Liver (tissue), 8 donors: ENCODE measurements at regions not wholly inside any gene's neighbourhood (a gene's known extent, or its start where the extent isn't known, plus 50 kb on each side); places are given as distances from the start of the nearest gene placed in this dataset.

Experiments used
- DNase-seq: peaks from one replicate; pipeline ENCODE4 v3.0.0-alpha.2; 2017; ENCODE audit warnings: low spot score
- H3K27ac ChIP-seq, 2 donors: one replicate each; pipeline ENCODE4 v1.7.0; 2013; ENCODE audit warnings: inconsistent platforms in 2 of 2, low read length in 2 of 2, control low read depth in 1 of 2, low read depth in 1 of 2, mild to moderate bottlenecking in 1 of 2
- H3K27me3 ChIP-seq, 4 donors: one replicate each; pipeline versions ENCODE4 v1.6.1 to v1.7.0; 2013; ENCODE audit warnings: low read length in 3 of 4, inconsistent platforms in 1 of 4, mild to moderate bottlenecking in 1 of 4, moderate library complexity in 1 of 4; ENCODE audit not compliant: control insufficient read depth in 4 of 4, insufficient read depth in 4 of 4
- H3K36me3 ChIP-seq, 4 donors: one replicate each; pipeline versions ENCODE4 v1.6.1 to v1.7.0; 2013; ENCODE audit warnings: low read length in 3 of 4, mild to moderate bottlenecking in 3 of 4, low read depth in 1 of 4, moderate library complexity in 1 of 4; ENCODE audit not compliant: control insufficient read depth in 4 of 4, insufficient read depth in 3 of 4
- H3K4me1 ChIP-seq, 4 donors: one replicate each; pipeline versions ENCODE4 v1.6.1 to v1.7.0; 2013; ENCODE audit warnings: low read length in 3 of 4, mild to moderate bottlenecking in 3 of 4, moderate library complexity in 1 of 4; ENCODE audit not compliant: control insufficient read depth in 4 of 4, insufficient read depth in 4 of 4
- H3K4me3 ChIP-seq, 3 donors: one replicate each; pipeline versions ENCODE4 v1.6.1 to v1.7.0; 2013; ENCODE audit warnings: low read length in 3 of 3, control low read depth in 1 of 3, low read depth in 1 of 3, mild to moderate bottlenecking in 1 of 3
- H3K9ac ChIP-seq, 2 donors: one replicate each; pipeline ENCODE4 v1.7.0; 2013; ENCODE audit warnings: low read length in 2 of 2, mild to moderate bottlenecking in 2 of 2, moderate library complexity in 2 of 2, control low read depth in 1 of 2, low read depth in 1 of 2
- H3K9me3 ChIP-seq, 4 donors: one replicate each; pipeline versions ENCODE4 v1.6.1 to v1.7.0; 2013; ENCODE audit warnings: low read length in 3 of 4; ENCODE audit not compliant: control insufficient read depth in 4 of 4
- ATF3 ChIP-seq: IDR thresholded peaks from 2 replicates; pipeline ENCODE4 v1.6.1; 2016; ENCODE audit warnings: antibody characterized with exemption
- CTCF ChIP-seq: fragments of 150-350 bp; IDR thresholded peaks from 2 replicates; pipeline ENCODE4 v1.5.1; 2017; ENCODE audit warnings: improper control_type of control experiment, low read depth, low read length; ENCODE audit not compliant: missing input control
- EGR1 ChIP-seq, 2 donors: IDR thresholded peaks; 2 replicates each; pipeline ENCODE4 v1.6.1; 2016 to 2018; ENCODE audit warnings: antibody characterized with exemption in 2 of 2, low read depth in 2 of 2
- FOXA1 ChIP-seq: IDR thresholded peaks from 2 replicates; pipeline ENCODE4 v1.6.1; 2016; ENCODE audit warnings: antibody characterized with exemption
- FOXA2 ChIP-seq: IDR thresholded peaks from 2 replicates; pipeline ENCODE4 v1.6.1; 2016; ENCODE audit warnings: antibody characterized with exemption
- GABPA ChIP-seq, 2 donors: IDR thresholded peaks in 1 of 2; conservative IDR thresholded peaks in 1 of 2; 2 replicates each; pipeline ENCODE4 v1.6.1; 2016; ENCODE audit warnings: antibody characterized with exemption in 2 of 2, mild to moderate bottlenecking in 1 of 2, moderate library complexity in 1 of 2
- HNF4A ChIP-seq, 2 donors: conservative IDR thresholded peaks; 2 replicates each; pipeline ENCODE4 v1.6.1; 2016; ENCODE audit warnings: antibody characterized with exemption in 2 of 2, mild to moderate bottlenecking in 2 of 2
- HNF4G ChIP-seq: IDR thresholded peaks from 2 replicates; pipeline ENCODE4 v1.6.1; 2016; ENCODE audit warnings: antibody characterized with exemption
- JUND ChIP-seq, 2 donors: IDR thresholded peaks; 2 replicates each; pipeline ENCODE4 v1.6.1; 2016; ENCODE audit warnings: antibody characterized with exemption in 2 of 2
- MAX ChIP-seq: IDR thresholded peaks from 2 replicates; pipeline ENCODE4 v1.6.1; 2016; ENCODE audit warnings: antibody characterized with exemption
- NR2F2 ChIP-seq: IDR thresholded peaks from 2 replicates; pipeline ENCODE4 v1.6.1; 2016; ENCODE audit warnings: antibody characterized with exemption
- RAD21 ChIP-seq, 2 donors: IDR thresholded peaks; 2 replicates each; pipeline ENCODE4 v1.6.1; 2016; ENCODE audit warnings: antibody characterized with exemption in 2 of 2, mild to moderate bottlenecking in 2 of 2
- REST ChIP-seq: IDR thresholded peaks from 2 replicates; pipeline ENCODE4 v1.6.1; 2016; ENCODE audit warnings: antibody characterized with exemption, mild to moderate bottlenecking
- RXRA ChIP-seq, 2 donors: IDR thresholded peaks; 2 replicates each; pipeline ENCODE4 v1.6.1; 2017 to 2018; ENCODE audit warnings: antibody characterized with exemption in 2 of 2, mild to moderate bottlenecking in 1 of 2
- SP1 ChIP-seq: IDR thresholded peaks from 2 replicates; pipeline ENCODE4 v1.6.1; 2018; ENCODE audit warnings: antibody characterized with exemption, mild to moderate bottlenecking
- TAF1 ChIP-seq: conservative IDR thresholded peaks from 2 replicates; pipeline ENCODE4 v1.6.1; 2016; ENCODE audit warnings: antibody characterized with exemption, mild to moderate bottlenecking
- YY1 ChIP-seq: IDR thresholded peaks from 2 replicates; pipeline ENCODE4 v1.6.1; 2016; ENCODE audit warnings: antibody characterized with exemption, mild to moderate bottlenecking
- WGBS: extraction: QIAGEN DNeasy Blood & Tissue Kit; methylation state at CpG from one replicate; pipeline ENCODE4 v1.1.7; 2013; 5-methylcytosine and 5-hydroxymethylcytosine counted together
- donor health status: healthy.
- donor health status: healthy.
- donor health status: healthy.
- donor health status: healthy.
- donor health status: healthy.

- no peak overlapping the region for H3K27ac ChIP-seq
- no peak for DNase-seq
Observed at GRCh38 chr6:68114463-68115047, 520.5 kb upstream of the ADGRB3 start.

More at GRCh38 chr6:68114463-68115047, 520.5 kb upstream of the ADGRB3 start:
- Histone ChIP-seq H3K27me3 (no peaks in the 10 kb centered on the region), H3K36me3 (no peaks in the 10 kb centered on the region), H3K9me3 (no peaks in the 10 kb centered on the region), H3K4me1 (no peaks in the 10 kb centered on the region), H3K4me3 (no peak overlapping the region), H3K9ac (no peak overlapping the region)
- 68% methylated on average over 4 of the region's 4 CpGs for WGBS
- TF ChIP-seq CTCF (no peak), RXRA (IDR thresholded peaks at IDR 0.05) (no peak), FOXA1 (no peak), EGR1 (IDR thresholded peaks at IDR 0.05; ENCODE audit: low read depth in 2 of 2) (no peak), YY1 (no peak), SP1 (no peak), REST (no peak), MAX (no peak), RAD21 (IDR thresholded peaks at IDR 0.05) (no peak), HNF4A (conservative IDR thresholded peaks at IDR 0.05) (no peak), ATF3 (no peak), NR2F2 (no peak), FOXA2 (no peak), GABPA (IDR thresholded peaks at IDR 0.05 in 1 of 2, conservative IDR thresholded peaks at IDR 0.05 in 1 of 2) (no peak), JUND (IDR thresholded peaks at IDR 0.05) (no peak), TAF1 (no peak), HNF4G (no peak)
